ENCODE measurements at regions not wholly inside any gene's neighbourhood (a gene's known extent, or its start where the extent isn't known, plus 50 kb on each side); places are given as distances from the start of the nearest gene placed in this dataset.

DNA sequence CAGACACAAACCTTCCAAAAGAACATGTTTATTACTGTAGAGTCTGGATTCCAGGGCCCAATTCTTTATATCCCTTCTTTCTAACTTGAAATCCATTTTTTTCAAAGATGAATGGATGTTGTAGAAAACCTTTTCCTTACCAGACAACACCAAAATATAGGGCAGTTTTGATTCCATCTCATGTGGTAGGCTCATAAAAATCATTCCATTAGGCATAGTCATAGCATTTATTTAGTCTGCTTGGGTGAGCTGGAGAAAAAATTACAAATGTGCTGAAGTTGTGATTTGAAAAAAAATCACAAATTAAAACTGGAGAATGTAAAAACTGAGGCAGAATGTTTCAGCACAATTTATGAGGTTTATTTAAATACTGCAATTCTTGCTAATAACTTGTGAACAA, 199.3 kb upstream of the TBC1D5 start:
- no peak for TF ChIP-seq CEBPB (IDR thresholded peaks at IDR 0.05)
- no peak for TF ChIP-seq TCF12 (IDR thresholded peaks at IDR 0.05; ENCODE audit: low read depth)
- TF ChIP-seq, protein P1, sequence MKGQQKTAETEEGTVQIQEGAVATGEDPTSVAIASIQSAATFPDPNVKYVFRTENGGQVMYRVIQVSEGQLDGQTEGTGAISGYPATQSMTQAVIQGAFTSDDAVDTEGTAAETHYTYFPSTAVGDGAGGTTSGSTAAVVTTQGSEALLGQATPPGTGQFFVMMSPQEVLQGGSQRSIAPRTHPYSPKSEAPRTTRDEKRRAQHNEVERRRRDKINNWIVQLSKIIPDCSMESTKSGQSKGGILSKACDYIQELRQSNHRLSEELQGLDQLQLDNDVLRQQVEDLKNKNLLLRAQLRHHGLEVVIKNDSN (IDR thresholded peaks at IDR 0.05), result no peak
- no peak for TF ChIP-seq ZBTB7A (IDR thresholded peaks at IDR 0.05; ENCODE audit: low read depth)
- TF ChIP-seq, protein P2, sequence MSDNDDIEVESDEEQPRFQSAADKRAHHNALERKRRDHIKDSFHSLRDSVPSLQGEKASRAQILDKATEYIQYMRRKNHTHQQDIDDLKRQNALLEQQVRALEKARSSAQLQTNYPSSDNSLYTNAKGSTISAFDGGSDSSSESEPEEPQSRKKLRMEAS (IDR thresholded peaks at IDR 0.05), result no peak
- no peak for TF ChIP-seq EP300 (IDR thresholded peaks at IDR 0.05; ENCODE audit: borderline replicate concordance)
- TF ChIP-seq, protein P3, sequence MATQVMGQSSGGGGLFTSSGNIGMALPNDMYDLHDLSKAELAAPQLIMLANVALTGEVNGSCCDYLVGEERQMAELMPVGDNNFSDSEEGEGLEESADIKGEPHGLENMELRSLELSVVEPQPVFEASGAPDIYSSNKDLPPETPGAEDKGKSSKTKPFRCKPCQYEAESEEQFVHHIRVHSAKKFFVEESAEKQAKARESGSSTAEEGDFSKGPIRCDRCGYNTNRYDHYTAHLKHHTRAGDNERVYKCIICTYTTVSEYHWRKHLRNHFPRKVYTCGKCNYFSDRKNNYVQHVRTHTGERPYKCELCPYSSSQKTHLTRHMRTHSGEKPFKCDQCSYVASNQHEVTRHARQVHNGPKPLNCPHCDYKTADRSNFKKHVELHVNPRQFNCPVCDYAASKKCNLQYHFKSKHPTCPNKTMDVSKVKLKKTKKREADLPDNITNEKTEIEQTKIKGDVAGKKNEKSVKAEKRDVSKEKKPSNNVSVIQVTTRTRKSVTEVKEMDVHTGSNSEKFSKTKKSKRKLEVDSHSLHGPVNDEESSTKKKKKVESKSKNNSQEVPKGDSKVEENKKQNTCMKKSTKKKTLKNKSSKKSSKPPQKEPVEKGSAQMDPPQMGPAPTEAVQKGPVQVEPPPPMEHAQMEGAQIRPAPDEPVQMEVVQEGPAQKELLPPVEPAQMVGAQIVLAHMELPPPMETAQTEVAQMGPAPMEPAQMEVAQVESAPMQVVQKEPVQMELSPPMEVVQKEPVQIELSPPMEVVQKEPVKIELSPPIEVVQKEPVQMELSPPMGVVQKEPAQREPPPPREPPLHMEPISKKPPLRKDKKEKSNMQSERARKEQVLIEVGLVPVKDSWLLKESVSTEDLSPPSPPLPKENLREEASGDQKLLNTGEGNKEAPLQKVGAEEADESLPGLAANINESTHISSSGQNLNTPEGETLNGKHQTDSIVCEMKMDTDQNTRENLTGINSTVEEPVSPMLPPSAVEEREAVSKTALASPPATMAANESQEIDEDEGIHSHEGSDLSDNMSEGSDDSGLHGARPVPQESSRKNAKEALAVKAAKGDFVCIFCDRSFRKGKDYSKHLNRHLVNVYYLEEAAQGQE (IDR thresholded peaks at IDR 0.05; ENCODE audit: low read depth), result no peak
- no peak for TF ChIP-seq CREB1 (IDR thresholded peaks at IDR 0.05; ENCODE audit: low read depth)
- no peak for TF ChIP-seq RAD21 (IDR thresholded peaks at IDR 0.05; ENCODE audit: low read depth)
- no peak for TF ChIP-seq NFIC (IDR thresholded peaks at IDR 0.05)
- TF ChIP-seq YY1 (IDR thresholded peaks at IDR 0.05; ENCODE audit: low read depth), result no peak
- TF ChIP-seq TAF1 (IDR thresholded peaks at IDR 0.05; ENCODE audit: low read depth), result no peak
- TF ChIP-seq TEAD4 (IDR thresholded peaks at IDR 0.05), result no peak
- TF ChIP-seq EGR1 (IDR thresholded peaks at IDR 0.05), result no peak
- no peak for TF ChIP-seq FOXM1 (IDR thresholded peaks at IDR 0.05; ENCODE audit: borderline replicate concordance, low read depth)

DNA sequence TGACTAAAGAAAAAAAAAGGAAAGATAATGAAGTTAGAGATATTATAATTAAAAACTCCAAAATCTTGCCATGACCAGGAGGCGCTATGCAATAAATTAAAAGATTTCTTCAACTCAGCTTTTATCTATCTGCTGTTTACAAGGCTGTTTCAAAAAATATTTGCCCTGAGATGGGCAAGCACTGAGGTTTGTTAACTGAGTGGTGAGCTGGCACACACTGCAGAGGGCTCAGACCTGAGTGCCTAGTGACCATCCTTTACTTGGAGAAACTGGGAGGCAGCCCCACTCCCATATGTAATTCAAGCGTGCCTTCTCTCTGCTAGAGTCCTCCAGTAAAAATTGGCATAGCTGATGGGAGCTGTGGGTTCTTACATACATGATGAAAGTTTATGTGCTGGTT, 198.7 kb upstream of the TBC1D5 start:
- TF ChIP-seq, protein P2 (IDR thresholded peaks at IDR 0.05), result no peak
- TF ChIP-seq NFIC (IDR thresholded peaks at IDR 0.05) (no peak), FOXM1 (IDR thresholded peaks at IDR 0.05; ENCODE audit: borderline replicate concordance, low read depth) (no peak), CREB1 (IDR thresholded peaks at IDR 0.05; ENCODE audit: low read depth) (no peak), TEAD4 (IDR thresholded peaks at IDR 0.05) (no peak), ZBTB7A (IDR thresholded peaks at IDR 0.05; ENCODE audit: low read depth) (no peak), YY1 (IDR thresholded peaks at IDR 0.05; ENCODE audit: low read depth) (no peak)
- TF ChIP-seq, protein P3 (IDR thresholded peaks at IDR 0.05; ENCODE audit: low read depth), result no peak
- TF ChIP-seq, protein P1 (IDR thresholded peaks at IDR 0.05), result no peak

DNA sequence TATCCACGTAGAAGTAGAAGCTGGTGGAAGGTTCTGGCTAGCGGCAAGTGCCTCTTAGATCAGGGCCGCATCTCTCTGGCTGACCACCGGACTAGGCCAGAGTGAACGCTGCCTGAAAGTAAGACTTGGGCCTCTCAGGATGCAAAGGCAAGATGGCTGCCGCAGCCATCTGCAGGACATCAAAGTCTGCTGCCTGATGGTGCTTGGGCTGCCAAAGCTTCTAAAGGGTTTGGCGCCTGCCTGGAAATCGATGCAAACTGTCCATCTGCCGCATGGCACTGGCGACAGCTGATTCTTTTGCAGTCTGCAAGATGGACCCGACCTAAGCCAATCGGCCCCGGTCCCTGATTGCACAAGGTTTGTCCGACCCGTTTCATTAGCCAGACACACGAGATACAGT, 196.7 kb upstream of the TBC1D5 start:
- TF ChIP-seq, protein P1 (IDR thresholded peaks at IDR 0.05), result no peak
- TF ChIP-seq EP300 (IDR thresholded peaks at IDR 0.05; ENCODE audit: borderline replicate concordance), result no peak
- TF ChIP-seq FOXM1 (IDR thresholded peaks at IDR 0.05; ENCODE audit: borderline replicate concordance, low read depth), result no peak
- TF ChIP-seq TCF12 (IDR thresholded peaks at IDR 0.05; ENCODE audit: low read depth), result no peak
- TF ChIP-seq CEBPB (IDR thresholded peaks at IDR 0.05), result no peak
- no peak for TF ChIP-seq ZBTB7A (IDR thresholded peaks at IDR 0.05; ENCODE audit: low read depth)
- TF ChIP-seq TEAD4 (IDR thresholded peaks at IDR 0.05), result no peak
- TF ChIP-seq NFIC (IDR thresholded peaks at IDR 0.05), result no peak
- TF ChIP-seq, protein P3 (IDR thresholded peaks at IDR 0.05; ENCODE audit: low read depth), result no peak
- TF ChIP-seq RAD21 (IDR thresholded peaks at IDR 0.05; ENCODE audit: low read depth), result no peak
- TF ChIP-seq TAF1 (IDR thresholded peaks at IDR 0.05; ENCODE audit: low read depth), result no peak
- no peak for TF ChIP-seq YY1 (IDR thresholded peaks at IDR 0.05; ENCODE audit: low read depth)
- TF ChIP-seq EGR1 (IDR thresholded peaks at IDR 0.05), result no peak

DNA sequence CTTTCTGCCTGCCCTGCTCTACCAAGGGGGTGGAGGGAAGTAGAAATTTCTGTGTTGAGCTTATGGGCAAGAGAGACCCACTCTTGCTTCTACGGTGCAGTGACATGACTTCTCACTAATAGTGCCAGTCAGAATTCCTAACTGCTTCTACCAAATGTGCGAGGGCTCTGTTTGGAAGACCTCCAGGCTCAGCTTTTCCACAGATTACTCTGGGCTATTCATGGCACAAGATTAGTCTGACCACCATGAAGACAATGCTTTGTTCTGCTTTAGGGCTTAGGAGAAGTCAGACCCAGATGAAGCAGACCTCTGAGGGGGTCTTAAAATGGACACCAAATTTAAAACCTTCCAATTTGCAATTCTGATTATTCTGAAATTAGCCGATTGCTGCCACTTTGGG, 195.9 kb upstream of the TBC1D5 start:
- TF ChIP-seq TCF12 (IDR thresholded peaks at IDR 0.05; ENCODE audit: low read depth) (no peak), NFIC (IDR thresholded peaks at IDR 0.05) (no peak), FOXM1 (IDR thresholded peaks at IDR 0.05; ENCODE audit: borderline replicate concordance, low read depth) (no peak), CEBPB (IDR thresholded peaks at IDR 0.05) (no peak), CREB1 (IDR thresholded peaks at IDR 0.05; ENCODE audit: low read depth) (no peak), EGR1 (IDR thresholded peaks at IDR 0.05) (no peak), TEAD4 (IDR thresholded peaks at IDR 0.05) (no peak), YY1 (IDR thresholded peaks at IDR 0.05; ENCODE audit: low read depth) (no peak), RAD21 (IDR thresholded peaks at IDR 0.05; ENCODE audit: low read depth) (no peak), EP300 (IDR thresholded peaks at IDR 0.05; ENCODE audit: borderline replicate concordance) (no peak), TAF1 (IDR thresholded peaks at IDR 0.05; ENCODE audit: low read depth) (no peak), ZBTB7A (IDR thresholded peaks at IDR 0.05; ENCODE audit: low read depth) (no peak)
- TF ChIP-seq, protein P1 (IDR thresholded peaks at IDR 0.05), result no peak
- TF ChIP-seq, protein P2 (IDR thresholded peaks at IDR 0.05), result no peak
- TF ChIP-seq, protein P3 (IDR thresholded peaks at IDR 0.05; ENCODE audit: low read depth), result no peak

All from Ishikawa (cell line).